WTC11 (cell line): ENCODE measurements at regions not wholly inside any gene's neighbourhood (a gene's known extent, or its start where the extent isn't known, plus 50 kb on each side); places are given as distances from the start of the nearest gene placed in this dataset.

Source experiments
- ATAC-seq: fragments of 200-7000 bp; cut with Tn5 transposase; 2 replicates; pipeline ENCODE4 v1.10.0; 2021; ENCODE audit warnings: mild to moderate bottlenecking, moderate library complexity
- CTCF ChIA-PET: fragments of 300-600 bp; sonication (Branson Sonifier 250); formaldehyde crosslinking; loops from one replicate; lab custom pipeline; 2021; ENCODE audit warnings: antibody characterized with exemption; lab: Charles Lee
- POLR2A ChIA-PET: fragments of 350-600 bp; sonication (Branson Sonifier 250); formaldehyde crosslinking; loops from one replicate; lab custom pipeline; 2021; ENCODE audit warnings: antibody characterized with exemption; lab: Charles Lee
- DNase-seq: peaks from one replicate; pipeline ENCODE4 v3.0.0; 2021; ENCODE audit warnings: low spot score
- H3K27ac Mint-ChIP-seq: 2 replicates; pipeline ENCODE4 v1.8.0; 2021; ENCODE audit warnings: mixed read lengths
- H3K27me3 Mint-ChIP-seq: 2 replicates; pipeline ENCODE4 v1.8.0; 2021; ENCODE audit warnings: low read depth, mild to moderate bottlenecking, moderate library complexity, mixed read lengths
- H3K36me3 Mint-ChIP-seq: 2 replicates; pipeline ENCODE4 v1.8.0; 2021; ENCODE audit warnings: mixed read lengths
- H3K4me1 Mint-ChIP-seq: 2 replicates; pipeline ENCODE4 v1.8.0; 2022; ENCODE audit warnings: mixed read lengths
- H3K4me3 Mint-ChIP-seq: 2 replicates; pipeline ENCODE4 v1.8.0; 2021; ENCODE audit warnings: mild to moderate bottlenecking, moderate library complexity, mixed read lengths
- H3K9me3 Mint-ChIP-seq: 2 replicates; pipeline ENCODE4 v1.8.0; 2021; ENCODE audit warnings: mixed read lengths
- CREB1 ChIP-seq: sonication (generic); formaldehyde crosslinking; IDR thresholded peaks from 2 replicates; pipeline ENCODE4 v1.8.0; 2023; ENCODE audit warnings: mild to moderate bottlenecking, missing genetic modification reagents
- EMX1 ChIP-seq: fragments of 250-450 bp; sonication (Bioruptor Pico); IDR thresholded peaks from 2 replicates; pipeline ENCODE4 v1.8.0; 2021; ENCODE audit warnings: mild to moderate bottlenecking
- GABPB1 ChIP-seq: sonication (generic); formaldehyde crosslinking; IDR thresholded peaks from 2 replicates; pipeline ENCODE4 v1.8.1; 2023; ENCODE audit warnings: mild to moderate bottlenecking, missing genetic modification reagents
- GRHL2 ChIP-seq: fragments of 250-450 bp; sonication (Bioruptor Pico); IDR thresholded peaks from 2 replicates; pipeline ENCODE4 v1.8.0; 2022; ENCODE audit warnings: mild to moderate bottlenecking, moderate library complexity; ENCODE audit not compliant: insufficient replicate concordance, severe bottlenecking
- GTF2I ChIP-seq: fragments of 250-450 bp; sonication (Bioruptor Pico); conservative IDR thresholded peaks from 2 replicates; pipeline ENCODE4 v1.4.0; 2021; ENCODE audit warnings: mild to moderate bottlenecking
- HMGA2 ChIP-seq: fragments of 250-450 bp; sonication (Bioruptor Pico); IDR thresholded peaks from 2 replicates; pipeline ENCODE4 v1.4.0; 2021; ENCODE audit warnings: mild to moderate bottlenecking, moderate library complexity
- MXD4 ChIP-seq: fragments of 250-450 bp; sonication (Bioruptor Pico); IDR thresholded peaks from 2 replicates; pipeline ENCODE4 v1.8.0; 2021; ENCODE audit warnings: mild to moderate bottlenecking, moderate library complexity, borderline replicate concordance
- NR1H2 ChIP-seq: sonication (generic); formaldehyde crosslinking; IDR thresholded peaks from 2 replicates; pipeline ENCODE4 v1.9.0; 2021; ENCODE audit warnings: mild to moderate bottlenecking, moderate library complexity, missing genetic modification reagents
- NR2C2 ChIP-seq: sonication (generic); formaldehyde crosslinking; IDR thresholded peaks from 2 replicates; pipeline ENCODE4 v1.8.0; 2022; ENCODE audit warnings: mild to moderate bottlenecking, missing genetic modification reagents
- PRRX2 ChIP-seq: fragments of 250-450 bp; sonication (Bioruptor Pico); IDR thresholded peaks from 2 replicates; pipeline ENCODE4 v1.8.0; 2021; ENCODE audit warnings: mild to moderate bottlenecking
- SP1 ChIP-seq: sonication (generic); formaldehyde crosslinking; conservative IDR thresholded peaks from 2 replicates; pipeline ENCODE4 v1.8.1; 2022; ENCODE audit warnings: missing genetic modification reagents
- TCF7 ChIP-seq: sonication (generic); formaldehyde crosslinking; IDR thresholded peaks from 2 replicates; pipeline ENCODE4 v1.8.0; 2022; ENCODE audit warnings: mild to moderate bottlenecking, low read depth, missing genetic modification reagents, moderate library complexity
- ZBTB21 ChIP-seq: sonication (generic); formaldehyde crosslinking; IDR thresholded peaks from 2 replicates; pipeline ENCODE4 v1.8.1; 2023; ENCODE audit warnings: mild to moderate bottlenecking, missing genetic modification reagents, borderline replicate concordance
- ZNF219 ChIP-seq: sonication (generic); formaldehyde crosslinking; IDR thresholded peaks from 2 replicates; pipeline ENCODE4 v1.8.0; 2023; ENCODE audit warnings: missing genetic modification reagents, mild to moderate bottlenecking, borderline replicate concordance
- ZNF232 ChIP-seq: sonication (generic); formaldehyde crosslinking; IDR thresholded peaks from 2 replicates; pipeline ENCODE4 v1.8.0; 2022; ENCODE audit warnings: mild to moderate bottlenecking, missing genetic modification reagents
- ZNF263 ChIP-seq: sonication (generic); formaldehyde crosslinking; IDR thresholded peaks from 2 replicates; pipeline ENCODE4 v1.8.1; 2022; ENCODE audit warnings: low read depth, mild to moderate bottlenecking, moderate library complexity, missing genetic modification reagents
- ZNF317 ChIP-seq: sonication (generic); formaldehyde crosslinking; IDR thresholded peaks from 2 replicates; pipeline ENCODE4 v1.8.1; 2023; ENCODE audit warnings: low read depth, mild to moderate bottlenecking, moderate library complexity, missing genetic modification reagents, borderline replicate concordance
- TF ChIP-seq, protein P1 (sequence below): sonication (generic); formaldehyde crosslinking; IDR thresholded peaks from 2 replicates; pipeline ENCODE4 v1.8.0; 2023; ENCODE audit warnings: missing genetic modification reagents, mild to moderate bottlenecking, borderline replicate concordance
- TF ChIP-seq, protein P2 (sequence below): sonication (generic); formaldehyde crosslinking; IDR thresholded peaks from 2 replicates; pipeline ENCODE4 v1.8.1; 2022; ENCODE audit warnings: mild to moderate bottlenecking, missing genetic modification reagents, moderate library complexity, borderline replicate concordance
- TF ChIP-seq, protein P3 (sequence below): fragments of 250-450 bp; sonication (Bioruptor Pico); IDR thresholded peaks from 2 replicates; pipeline ENCODE4 v2.1.2; 2022; ENCODE audit warnings: mild to moderate bottlenecking, moderate library complexity
- TF ChIP-seq, protein P4 (sequence below): fragments of 250-450 bp; sonication (Bioruptor Pico); IDR thresholded peaks from 2 replicates; pipeline ENCODE4 v1.8.0; 2021; ENCODE audit warnings: mild to moderate bottlenecking
- TF ChIP-seq, protein P5 (sequence below): sonication (generic); formaldehyde crosslinking; conservative IDR thresholded peaks from 2 replicates; pipeline ENCODE4 v1.8.1; 2022; ENCODE audit warnings: mild to moderate bottlenecking, missing genetic modification reagents

DNA sequence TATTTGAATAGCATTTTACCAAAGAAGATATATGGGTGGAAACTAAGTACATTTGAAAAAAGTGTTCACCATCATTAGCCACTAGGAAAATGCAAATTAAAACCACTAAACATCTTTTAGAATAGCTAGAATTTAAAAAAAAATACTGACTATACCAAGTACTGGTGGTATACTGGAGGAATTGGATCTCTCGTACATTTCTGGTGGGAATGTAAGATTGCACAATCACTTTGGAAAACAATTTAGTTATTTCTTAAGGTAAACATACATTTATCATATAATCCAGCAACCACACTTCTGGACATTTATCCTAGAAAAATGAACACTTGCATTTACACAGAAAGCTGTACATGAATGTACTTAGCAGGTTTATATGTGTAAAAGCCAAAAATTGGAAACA, 303.5 kb downstream of the MID1IP1 start:
- CTCF ChIA-PET: no interaction called here
- no peak overlapping the region for H3K4me3 Mint-ChIP-seq
- no peak for ATAC-seq
- H3K36me3 Mint-ChIP-seq: no peaks in the 10 kb centered on the region
- POLR2A ChIA-PET: no interaction called here
- TF ChIP-seq HMGA2 (CRISPR knock-in tag) (no peak), ZNF219 (CRISPR knock-in tag) (no peak), ZNF263 (CRISPR knock-in tag) (no peak), ZNF232 (no peak), GRHL2 (no peak), EMX1 (CRISPR knock-in tag) (no peak), ZNF317 (no peak)
- TF ChIP-seq, protein P1, sequence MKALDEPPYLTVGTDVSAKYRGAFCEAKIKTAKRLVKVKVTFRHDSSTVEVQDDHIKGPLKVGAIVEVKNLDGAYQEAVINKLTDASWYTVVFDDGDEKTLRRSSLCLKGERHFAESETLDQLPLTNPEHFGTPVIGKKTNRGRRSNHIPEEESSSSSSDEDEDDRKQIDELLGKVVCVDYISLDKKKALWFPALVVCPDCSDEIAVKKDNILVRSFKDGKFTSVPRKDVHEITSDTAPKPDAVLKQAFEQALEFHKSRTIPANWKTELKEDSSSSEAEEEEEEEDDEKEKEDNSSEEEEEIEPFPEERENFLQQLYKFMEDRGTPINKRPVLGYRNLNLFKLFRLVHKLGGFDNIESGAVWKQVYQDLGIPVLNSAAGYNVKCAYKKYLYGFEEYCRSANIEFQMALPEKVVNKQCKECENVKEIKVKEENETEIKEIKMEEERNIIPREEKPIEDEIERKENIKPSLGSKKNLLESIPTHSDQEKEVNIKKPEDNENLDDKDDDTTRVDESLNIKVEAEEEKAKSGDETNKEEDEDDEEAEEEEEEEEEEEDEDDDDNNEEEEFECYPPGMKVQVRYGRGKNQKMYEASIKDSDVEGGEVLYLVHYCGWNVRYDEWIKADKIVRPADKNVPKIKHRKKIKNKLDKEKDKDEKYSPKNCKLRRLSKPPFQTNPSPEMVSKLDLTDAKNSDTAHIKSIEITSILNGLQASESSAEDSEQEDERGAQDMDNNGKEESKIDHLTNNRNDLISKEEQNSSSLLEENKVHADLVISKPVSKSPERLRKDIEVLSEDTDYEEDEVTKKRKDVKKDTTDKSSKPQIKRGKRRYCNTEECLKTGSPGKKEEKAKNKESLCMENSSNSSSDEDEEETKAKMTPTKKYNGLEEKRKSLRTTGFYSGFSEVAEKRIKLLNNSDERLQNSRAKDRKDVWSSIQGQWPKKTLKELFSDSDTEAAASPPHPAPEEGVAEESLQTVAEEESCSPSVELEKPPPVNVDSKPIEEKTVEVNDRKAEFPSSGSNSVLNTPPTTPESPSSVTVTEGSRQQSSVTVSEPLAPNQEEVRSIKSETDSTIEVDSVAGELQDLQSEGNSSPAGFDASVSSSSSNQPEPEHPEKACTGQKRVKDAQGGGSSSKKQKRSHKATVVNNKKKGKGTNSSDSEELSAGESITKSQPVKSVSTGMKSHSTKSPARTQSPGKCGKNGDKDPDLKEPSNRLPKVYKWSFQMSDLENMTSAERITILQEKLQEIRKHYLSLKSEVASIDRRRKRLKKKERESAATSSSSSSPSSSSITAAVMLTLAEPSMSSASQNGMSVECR (CRISPR knock-in tag): no peak
- TF ChIP-seq, protein P2, sequence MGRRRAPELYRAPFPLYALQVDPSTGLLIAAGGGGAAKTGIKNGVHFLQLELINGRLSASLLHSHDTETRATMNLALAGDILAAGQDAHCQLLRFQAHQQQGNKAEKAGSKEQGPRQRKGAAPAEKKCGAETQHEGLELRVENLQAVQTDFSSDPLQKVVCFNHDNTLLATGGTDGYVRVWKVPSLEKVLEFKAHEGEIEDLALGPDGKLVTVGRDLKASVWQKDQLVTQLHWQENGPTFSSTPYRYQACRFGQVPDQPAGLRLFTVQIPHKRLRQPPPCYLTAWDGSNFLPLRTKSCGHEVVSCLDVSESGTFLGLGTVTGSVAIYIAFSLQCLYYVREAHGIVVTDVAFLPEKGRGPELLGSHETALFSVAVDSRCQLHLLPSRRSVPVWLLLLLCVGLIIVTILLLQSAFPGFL (CRISPR knock-in tag): no peak
- TF ChIP-seq, protein P3, sequence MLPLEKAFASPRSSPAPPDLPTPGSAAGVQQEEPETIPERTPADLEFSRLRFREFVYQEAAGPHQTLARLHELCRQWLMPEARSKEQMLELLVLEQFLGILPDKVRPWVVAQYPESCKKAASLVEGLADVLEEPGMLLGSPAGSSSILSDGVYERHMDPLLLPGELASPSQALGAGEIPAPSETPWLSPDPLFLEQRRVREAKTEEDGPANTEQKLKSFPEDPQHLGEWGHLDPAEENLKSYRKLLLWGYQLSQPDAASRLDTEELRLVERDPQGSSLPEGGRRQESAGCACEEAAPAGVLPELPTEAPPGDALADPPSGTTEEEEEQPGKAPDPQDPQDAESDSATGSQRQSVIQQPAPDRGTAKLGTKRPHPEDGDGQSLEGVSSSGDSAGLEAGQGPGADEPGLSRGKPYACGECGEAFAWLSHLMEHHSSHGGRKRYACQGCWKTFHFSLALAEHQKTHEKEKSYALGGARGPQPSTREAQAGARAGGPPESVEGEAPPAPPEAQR (CRISPR knock-in tag): no peak
- TF ChIP-seq, protein P4, sequence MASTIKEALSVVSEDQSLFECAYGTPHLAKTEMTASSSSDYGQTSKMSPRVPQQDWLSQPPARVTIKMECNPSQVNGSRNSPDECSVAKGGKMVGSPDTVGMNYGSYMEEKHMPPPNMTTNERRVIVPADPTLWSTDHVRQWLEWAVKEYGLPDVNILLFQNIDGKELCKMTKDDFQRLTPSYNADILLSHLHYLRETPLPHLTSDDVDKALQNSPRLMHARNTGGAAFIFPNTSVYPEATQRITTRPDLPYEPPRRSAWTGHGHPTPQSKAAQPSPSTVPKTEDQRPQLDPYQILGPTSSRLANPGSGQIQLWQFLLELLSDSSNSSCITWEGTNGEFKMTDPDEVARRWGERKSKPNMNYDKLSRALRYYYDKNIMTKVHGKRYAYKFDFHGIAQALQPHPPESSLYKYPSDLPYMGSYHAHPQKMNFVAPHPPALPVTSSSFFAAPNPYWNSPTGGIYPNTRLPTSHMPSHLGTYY (CRISPR knock-in tag): no peak
- peaks cover 6% of the 10 kb centered on the region; the same call in 1 of the 2 replicates for H3K9me3 Mint-ChIP-seq
- H3K27me3 Mint-ChIP-seq: no peaks in the 10 kb centered on the region; the same call in 1 of the 2 replicates
- H3K4me1 Mint-ChIP-seq: no peaks in the 10 kb centered on the region
- no peak for DNase-seq
- H3K27ac Mint-ChIP-seq: no peak overlapping the region

DNA sequence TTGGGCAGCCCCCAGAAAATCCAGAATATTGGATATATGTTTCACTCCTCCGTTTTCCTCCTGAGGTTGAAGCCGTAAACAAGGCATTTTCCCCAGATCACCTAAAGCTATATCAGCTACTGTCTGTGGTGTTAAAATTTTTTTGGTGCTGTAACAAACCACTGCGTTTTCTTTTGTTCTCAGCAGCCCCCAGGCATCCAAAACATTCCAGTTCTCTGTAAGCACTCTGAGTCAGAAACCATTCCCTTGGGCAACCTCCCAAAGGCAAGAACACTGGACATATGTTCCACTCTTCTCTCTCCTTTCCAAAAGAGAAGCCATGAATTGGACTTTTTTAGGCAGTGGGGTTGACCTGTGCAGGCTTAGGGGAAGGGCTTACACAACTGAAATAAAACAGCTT, 310.9 kb downstream of the MID1IP1 start:
- Mint-ChIP-seq H3K36me3 (peaks cover 4% of the 10 kb centered on the region; the same call in 1 of the 2 replicates), H3K4me1 (no peaks in the 10 kb centered on the region), H3K27ac (no peak overlapping the region), H3K9me3 (peaks cover 13% of the 10 kb centered on the region), H3K4me3 (no peak overlapping the region), H3K27me3 (no peaks in the 10 kb centered on the region)
- ATAC-seq (no peak), DNase-seq (no peak)
- CTCF ChIA-PET: no interaction called here
- POLR2A ChIA-PET: no interaction called here
- TF ChIP-seq, protein P4 (CRISPR knock-in tag): no peak
- TF ChIP-seq NR2C2 (CRISPR knock-in tag) (no peak), GABPB1 (no peak), ZBTB21 (CRISPR knock-in tag) (no peak), TCF7 (CRISPR knock-in tag) (no peak), CREB1 (CRISPR knock-in tag) (no peak), PRRX2 (CRISPR knock-in tag) (no peak), GRHL2 (no peak), GTF2I (CRISPR knock-in tag) (no peak), MXD4 (CRISPR knock-in tag) (no peak), ZNF317 (no peak), SP1 (CRISPR knock-in tag) (no peak), NR1H2 (CRISPR knock-in tag) (no peak)
- TF ChIP-seq, protein P5, sequence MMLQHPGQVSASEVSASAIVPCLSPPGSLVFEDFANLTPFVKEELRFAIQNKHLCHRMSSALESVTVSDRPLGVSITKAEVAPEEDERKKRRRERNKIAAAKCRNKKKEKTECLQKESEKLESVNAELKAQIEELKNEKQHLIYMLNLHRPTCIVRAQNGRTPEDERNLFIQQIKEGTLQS: no peak
